AG08395 (cell line): ENCODE measurements at regions not wholly inside any gene's neighbourhood (a gene's known extent, or its start where the extent isn't known, plus 50 kb on each side); places are given as distances from the start of the nearest gene placed in this dataset.

Experiments used
- DNase-seq: peaks from one replicate; pipeline ENCODE4 v3.0.0; 2012; ENCODE audit warnings: mixed read lengths, low spot score

DNA sequence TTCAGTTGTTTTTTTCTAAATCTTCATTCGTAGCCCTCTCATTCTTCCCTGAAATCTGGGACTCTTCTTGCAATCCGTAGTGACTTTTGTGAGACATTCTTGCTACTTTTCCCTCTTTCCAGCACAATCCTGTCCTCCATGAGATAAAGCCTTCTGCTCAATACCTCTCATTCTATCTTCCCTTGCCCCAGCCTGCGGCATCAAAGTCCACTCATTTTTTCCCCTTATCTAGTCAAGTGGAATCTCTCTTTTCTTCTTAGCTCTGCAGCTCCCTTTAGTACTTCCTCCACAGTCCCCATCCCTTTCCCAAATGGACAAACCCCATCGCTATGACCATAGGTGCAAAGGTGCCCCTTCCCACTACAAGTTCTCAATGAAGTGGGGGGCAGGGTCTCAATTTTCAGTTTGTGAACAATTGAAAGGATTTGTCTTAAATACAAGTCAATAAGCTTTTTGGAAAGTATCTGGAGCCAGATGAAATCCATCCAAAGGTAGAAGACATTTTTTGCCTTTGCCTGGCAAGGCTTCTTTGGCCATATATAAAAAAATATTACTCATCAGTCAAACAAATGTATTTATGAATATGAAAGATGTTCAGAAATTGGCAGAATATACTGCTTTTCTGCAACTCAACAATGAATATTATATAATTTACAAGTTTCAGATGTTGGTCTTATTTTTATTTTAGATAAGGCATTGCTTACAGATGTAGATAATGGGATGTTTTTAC lies 179.4 kb downstream of the SNAPC1 start:
- no peak for DNase-seq

DNA sequence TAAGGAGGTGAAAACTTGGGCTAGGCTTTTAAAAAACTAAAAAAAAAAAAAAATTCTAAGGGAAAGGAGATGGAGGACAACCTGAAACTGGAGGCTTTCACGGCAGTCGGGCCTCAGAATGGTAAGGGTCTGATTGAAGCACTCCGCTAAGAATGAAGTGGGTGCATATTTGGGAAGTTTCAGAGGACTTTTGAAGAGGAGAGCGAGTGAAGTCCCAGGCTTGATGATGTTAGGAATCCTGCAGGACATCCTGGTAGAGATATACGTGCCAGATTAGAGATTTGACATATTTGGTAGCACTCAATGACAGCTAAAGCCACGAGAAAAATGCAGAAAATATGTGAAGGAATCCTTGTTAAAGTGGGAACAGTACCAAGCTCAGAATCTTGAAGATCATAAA lies 186.2 kb downstream of the SNAPC1 start:
- DNase-seq = no peak

DNA sequence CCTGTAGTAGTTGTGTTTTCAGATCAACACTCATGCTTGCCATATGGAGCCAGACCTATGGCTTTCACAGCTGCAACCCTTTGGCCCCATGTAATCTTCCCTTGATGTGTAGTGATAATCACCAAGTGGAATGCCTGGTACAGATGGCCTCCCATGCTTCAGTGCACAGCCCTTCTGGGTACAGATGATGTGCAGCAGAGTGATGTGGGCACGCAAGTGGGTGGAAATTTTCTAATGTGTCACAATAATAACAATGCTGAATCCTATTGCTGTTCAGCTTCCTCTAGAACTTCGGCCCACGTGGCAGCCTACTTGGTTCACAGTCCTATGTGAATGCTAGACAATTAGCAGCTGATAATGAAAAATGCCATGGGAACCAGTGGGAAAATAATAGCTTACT lies 188.1 kb downstream of the SNAPC1 start:
- DNase-seq = no peak

DNA sequence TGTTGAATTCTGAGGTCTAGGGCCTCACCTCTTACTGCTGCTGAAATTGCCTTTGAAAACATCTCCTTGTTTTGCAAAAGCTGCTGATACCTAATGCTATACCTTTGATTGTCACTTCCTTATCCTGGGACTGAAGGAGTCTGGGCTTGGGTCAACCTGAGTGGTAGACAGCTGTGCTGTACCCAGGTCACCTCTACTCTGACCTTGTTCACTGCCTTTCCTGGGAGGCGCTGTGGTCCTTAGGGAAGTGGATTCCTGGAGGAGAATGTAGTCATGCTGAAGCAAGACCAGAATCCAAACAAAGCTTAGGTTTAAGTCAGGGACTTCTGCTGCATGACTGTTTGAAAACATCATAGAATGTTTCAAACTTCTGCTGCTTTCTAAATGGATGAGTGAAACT lies 191.4 kb downstream of the SNAPC1 start:
- no peak for DNase-seq

DNA sequence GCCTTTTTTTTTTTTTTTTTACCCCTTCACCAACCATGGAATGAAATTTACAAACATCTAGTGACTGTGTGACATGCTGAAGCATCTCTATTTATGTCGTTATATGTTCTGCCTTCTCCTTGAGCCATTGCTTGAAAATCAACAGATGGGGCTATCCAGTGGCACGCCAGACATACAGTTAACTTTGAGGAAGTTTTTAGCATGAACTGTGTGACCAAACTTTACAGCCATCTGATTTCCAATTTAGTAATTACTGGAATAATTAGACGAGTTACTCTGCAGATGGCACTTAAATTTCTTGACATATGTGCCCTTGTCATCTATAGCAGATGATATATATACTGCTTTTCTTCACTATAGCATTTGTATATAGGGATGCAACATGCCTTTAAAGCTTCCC lies 192.1 kb downstream of the SNAPC1 start:
- DNase-seq = no peak

DNA sequence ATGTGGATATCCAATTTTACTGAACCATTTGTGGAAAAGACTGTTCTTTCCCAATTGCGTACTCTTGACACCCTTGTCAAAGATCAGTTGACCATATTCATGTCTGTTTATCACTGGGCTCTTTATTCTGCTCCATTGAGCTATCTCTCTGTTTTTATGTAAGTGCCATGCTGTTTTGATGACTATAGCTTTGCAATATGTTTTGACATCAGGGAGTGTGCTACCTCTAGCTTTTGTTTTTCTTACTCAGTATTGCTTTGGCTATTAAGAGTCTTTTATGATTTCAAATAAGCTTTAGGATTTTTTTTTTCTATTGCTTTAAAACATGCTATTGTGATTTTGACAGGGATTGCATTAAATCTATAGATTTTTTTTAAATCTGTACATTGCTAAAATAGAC lies 194.3 kb downstream of the SNAPC1 start:
- no peak for DNase-seq

DNA sequence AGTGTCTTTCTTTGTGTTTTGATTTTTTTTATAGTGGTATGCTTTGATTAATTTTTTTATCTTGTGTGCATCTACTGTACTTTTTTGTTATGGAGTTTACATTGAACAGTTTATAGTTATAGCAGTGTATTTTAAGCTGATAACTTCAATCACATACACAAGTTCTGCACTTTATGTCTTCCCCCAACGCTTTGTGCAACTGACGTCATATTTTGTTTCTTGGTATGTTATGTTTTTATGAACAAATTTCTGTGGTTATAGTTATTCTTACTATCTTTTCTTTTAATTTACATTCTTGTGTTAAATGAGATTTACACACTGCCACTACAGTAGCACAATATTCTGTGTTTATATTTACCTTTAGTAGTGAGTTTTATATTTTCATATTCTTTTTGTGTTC lies 197.1 kb downstream of the SNAPC1 start:
- no peak for DNase-seq

DNA sequence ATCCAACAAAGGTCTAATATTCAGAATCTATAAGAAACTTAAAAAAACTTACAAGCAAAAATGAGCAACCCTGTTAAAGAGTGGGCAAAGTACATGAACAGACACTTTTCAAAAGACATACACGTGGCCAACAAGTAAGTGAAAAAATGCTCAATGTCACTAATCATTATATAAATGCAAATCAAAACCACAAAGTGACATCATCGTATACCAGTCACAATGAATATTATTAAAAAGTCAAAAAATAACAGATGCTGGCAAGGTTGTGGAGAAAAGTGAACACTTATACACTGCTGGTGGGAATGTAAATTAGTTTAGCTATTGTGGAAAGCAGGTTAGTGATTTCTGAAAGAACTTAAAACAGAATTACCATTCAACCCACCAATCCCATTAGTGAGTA lies 199.1 kb downstream of the SNAPC1 start:
- DNase-seq = no peak

DNA sequence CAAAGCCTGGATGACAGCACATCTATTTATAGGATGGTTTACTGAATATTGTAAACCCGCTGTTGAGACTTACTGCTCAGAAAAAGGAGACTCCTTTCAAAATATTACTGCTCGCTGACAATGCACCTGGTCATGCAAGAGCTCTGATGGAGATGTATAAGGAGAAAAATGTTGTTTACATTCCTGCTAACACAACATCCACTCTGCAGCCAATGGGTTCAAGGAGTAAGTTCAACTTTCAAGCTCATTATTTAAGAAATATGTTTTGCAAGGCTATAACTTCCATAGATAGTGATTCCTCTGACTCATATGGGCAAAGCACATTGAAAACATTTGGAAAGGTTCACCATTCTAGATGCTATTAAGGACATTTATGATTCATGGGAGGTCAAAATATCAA lies 201.7 kb downstream of the SNAPC1 start:
- DNase-seq = no peak

DNA sequence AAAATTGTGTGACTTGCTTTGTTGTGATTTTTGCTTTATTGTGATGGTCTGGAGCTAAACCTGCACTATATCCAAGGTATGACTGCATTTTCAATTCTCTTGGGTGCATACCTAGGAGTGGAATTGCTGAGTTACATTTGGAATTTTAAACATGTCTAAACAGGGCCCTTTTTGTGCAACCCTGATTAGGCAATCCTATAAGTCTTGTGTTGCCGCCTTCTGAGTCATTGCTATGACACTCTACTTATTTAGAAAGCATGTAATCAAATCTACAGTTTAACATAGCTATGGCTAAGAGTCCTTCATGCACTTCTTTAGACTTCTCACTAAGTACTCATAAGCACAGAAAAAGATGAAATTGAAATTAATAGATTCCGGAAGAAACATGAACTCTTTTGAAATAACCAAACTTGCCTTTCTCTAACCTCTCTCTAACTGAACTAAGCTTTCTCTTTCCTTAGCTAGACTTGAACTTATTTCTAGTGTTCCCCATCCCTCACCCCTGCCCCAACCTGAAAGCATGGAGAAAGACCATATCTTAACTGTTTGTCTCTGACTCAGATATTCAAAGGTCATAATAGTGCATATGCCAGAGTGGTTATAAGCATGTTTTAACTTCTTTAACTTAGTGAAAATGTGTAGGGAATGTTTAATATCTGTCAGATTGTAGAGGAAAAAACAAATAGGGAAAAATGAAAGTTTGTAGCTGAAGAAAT lies 203.0 kb downstream of the SNAPC1 start:
- DNase-seq = peak; percentile 27

DNA sequence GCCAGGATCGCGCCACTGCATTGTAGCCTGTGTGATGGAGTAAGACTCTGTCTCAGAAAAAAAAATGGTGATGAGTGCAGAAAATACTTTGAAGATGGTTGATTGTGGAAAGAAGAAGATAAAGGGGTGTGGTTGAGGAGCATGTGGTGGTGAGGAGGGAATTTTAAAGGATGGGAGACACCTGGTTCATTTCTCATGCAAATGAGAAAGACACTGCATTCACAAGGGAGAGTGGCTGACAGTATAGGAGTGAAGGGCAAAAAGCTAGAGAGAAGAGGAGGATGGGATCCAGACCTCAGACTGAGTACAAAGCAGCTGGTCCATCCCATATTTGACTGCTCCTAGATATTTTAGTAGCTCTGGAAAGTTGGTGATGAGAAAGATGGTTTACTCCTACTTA lies 206.0 kb downstream of the SNAPC1 start:
- DNase-seq = no peak

DNA sequence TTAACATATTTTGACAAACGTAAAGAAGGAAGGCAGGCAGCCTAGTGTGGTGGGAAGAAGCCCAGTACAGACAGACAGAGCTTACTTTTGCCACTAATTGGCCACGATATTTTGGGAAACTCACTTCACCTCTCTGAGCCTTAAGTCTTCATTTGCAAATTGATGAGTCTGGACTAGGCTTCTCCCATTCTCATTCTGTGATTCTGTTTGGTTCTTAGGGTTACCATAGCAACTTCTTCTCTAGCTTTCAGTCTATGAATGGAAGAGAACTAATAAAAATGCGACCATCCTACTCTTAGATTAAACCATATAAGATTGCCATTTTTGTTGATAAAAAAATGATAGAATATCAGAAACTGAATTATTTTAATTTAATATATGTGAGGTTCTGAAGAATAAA lies 210.5 kb downstream of the SNAPC1 start:
- no peak for DNase-seq

DNA sequence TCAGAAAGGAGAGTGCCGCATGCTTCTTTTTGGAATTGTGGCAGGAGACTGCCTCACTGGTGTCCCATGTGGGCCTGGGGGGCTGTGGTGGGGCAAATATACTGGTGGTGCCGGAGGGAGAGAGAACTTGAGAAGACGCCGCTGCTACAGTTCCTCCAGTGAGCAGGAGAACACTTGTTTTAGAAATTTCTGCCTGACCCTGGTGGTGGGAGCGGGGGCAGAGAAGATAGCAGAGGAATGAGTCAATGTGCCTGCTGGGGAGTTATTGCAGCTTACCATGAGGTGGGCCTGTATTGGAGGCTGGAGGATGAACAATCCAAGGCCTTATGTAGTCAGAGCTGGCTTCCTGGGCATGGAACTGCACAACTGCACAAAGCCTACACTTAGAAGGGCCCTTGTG lies 211.8 kb downstream of the SNAPC1 start:
- DNase-seq = no peak

DNA sequence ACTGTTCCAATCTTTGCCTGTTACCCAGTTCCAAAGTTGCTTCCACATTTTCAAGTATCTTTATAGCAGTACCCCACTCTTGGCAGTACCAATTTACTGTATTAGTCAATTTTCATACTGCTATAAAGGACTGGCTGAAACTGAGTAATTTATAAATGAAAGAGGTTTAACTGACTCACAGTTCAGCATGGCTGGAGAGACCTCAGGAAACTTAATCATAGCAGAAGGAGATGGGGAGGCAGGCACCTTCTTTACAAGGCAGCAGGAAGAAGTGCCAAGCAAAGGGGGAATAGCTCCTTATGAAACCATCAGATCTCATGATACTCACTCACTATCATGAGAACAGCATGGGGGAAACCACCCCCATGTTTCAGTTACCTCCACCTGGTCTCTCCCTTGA lies 215.0 kb downstream of the SNAPC1 start:
- DNase-seq = no peak

DNA sequence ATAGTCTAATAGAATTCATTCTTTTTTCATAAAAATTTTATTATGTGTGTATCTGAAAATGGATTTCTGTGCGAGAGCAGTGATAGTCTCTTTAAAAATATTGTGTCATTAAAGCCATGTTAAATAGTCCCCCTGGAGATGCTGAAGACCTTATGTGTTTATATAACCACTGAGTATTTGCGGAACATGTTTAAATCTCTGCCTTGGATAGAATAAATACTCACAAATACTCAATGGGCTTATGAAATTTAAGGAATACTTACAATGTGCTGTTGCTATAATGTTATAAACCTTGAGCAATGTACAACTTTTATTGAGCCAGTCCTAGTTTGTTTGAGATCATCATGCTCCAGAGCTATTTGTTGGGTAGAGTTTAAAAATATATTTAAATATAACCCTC lies 226.0 kb downstream of the SNAPC1 start:
- DNase-seq = no peak

DNA sequence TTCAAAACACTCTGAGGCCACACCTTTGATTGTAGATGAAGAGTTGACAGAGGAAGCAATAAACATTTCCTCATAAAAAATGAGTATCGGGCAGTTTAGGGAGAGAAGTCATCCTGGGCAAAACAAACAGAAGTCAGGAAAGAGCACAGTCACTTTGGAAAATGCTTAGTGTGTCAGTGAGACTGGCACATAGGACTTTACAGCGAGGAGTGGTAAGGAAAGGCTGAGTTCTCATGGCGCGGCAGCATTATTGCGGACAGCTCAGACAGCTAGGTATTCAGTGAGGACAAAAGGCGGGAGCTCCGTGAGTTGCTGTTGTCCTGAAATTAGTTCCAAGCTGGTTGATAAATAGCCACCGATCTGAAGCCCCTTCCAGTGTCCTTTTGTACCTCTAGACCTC lies 229.9 kb downstream of the SNAPC1 start:
- no peak for DNase-seq

DNA sequence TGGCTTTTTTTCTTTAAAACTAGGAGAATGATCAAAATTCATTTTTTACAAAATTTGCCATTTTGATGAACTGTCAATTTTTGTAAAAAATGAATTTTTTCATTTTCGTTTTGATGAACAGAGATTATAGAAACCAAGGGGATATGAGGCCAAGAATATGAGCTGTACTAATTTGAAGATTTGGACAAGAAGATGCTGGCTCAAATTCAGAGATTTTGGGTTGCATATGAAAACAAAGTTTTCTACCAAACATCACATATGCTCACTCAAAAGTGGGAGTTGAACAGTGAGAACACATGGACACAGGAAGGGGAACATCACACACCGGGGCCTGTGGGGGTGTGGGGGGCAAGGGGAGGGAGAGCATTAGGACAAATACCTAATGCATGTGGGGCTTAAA lies 230.7 kb downstream of the SNAPC1 start:
- no peak for DNase-seq

DNA sequence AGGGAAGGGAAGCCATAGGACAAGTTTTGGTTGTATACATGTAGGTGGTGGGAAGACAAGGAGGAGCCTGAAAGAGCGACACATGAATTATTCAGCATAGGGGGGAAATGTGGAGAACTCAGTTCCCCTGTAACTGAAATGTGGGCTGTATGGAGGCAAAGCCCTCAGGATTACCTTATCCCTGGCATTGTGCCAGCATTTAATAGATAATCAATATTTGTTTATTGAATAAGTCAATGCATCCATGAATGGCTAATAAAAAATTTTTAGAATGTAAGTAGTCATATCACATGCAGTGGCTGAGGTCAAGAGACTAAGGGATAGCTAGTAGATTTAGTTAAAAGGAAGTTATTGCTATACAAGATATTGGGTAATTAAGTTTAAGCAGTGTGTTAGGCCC lies 232.4 kb downstream of the SNAPC1 start:
- DNase-seq = no peak

DNA sequence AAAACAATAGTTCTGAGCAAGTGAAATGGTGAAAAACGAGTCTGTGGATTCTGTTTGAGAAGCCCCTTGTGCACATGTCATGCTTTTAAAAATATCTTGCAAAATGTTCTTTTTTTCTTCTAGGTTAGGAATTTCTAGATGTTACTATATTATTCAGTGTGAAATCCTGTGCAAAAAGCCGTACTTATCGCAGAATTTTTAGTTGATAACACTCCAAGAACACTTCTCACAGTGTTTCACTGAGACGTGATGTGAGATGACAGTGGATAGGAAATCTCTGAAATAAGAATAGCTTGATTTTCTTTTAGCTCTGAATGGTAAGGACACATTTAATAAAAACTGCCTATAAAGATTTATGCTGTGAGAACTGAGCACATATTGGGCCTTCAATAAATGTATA lies 234.5 kb downstream of the SNAPC1 start:
- DNase-seq = no peak

DNA sequence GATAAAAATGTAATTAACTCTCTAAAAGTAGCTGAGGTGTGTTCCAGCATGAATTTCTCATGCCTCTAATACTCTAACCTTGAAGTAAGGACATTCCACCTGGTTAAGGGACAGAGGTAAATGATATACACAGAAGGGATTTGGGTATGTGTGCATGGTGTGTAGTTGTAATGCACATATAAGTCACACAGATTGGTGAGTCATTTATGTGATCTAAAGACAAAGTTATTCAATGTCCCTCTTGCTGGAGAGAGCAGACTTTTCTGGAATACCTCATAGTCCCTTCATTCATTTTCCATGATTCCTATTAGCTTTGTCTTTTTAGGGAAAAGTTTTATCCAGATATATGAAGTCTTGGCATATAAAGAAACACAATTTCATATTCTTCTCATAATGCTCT lies 234.9 kb downstream of the SNAPC1 start:
- no peak for DNase-seq

DNA sequence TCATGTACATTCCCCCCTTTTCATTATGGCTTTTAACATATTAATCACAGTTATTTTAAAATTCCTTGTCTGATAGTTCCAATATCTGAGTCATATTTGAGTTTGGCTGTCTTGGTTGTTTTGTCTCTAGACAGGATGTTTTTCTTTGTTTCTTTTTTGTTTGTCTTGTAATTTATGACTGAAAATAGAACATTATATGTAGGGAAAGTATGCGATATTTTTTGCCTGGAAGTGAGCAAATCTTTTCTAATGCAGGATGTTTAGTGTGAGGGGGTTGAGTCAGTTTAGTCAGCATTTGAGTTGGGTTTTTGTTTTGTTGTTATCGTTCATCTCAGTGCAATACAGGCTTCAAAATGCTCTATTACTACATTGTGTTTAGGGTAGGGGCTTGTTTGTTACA lies 239.7 kb downstream of the SNAPC1 start:
- no peak for DNase-seq

DNA sequence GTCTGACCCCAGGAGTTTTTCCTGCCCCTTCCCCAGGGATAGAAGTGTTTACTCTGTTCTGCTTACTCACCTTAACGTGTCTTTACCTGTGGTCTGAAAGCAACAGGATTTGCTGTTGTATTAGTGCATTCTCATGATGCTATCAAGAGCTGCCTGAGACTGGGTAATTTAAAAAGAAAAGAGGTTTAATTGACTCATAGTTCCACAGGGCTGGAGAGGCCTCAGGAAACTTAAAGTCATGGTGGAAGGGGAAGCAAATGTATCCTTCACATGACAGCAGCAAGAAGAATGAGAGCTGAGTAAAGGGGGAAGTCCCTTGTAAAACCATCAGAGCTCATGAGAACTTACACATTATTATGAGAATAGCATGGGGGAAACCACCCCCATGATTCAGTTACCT lies 240.4 kb downstream of the SNAPC1 start:
- DNase-seq = no peak

DNA sequence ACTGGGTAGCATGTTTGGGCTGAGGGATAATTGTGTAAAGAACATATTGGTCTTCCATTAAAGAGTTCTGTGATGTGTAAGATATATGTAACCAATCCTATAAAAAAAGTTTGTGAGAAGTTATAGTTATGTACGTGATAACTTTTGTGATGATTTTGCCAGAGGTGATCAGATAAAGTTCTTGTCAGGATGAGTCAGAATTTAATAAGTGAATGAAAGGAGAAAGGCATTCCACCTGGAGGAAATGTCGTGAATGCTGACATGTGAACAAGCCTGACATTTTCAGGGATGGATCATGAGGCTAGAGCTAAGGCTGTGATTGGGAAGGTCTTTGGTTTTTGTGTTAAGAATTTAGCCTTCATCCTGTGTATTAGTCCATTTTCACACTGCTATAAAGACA lies 241.5 kb downstream of the SNAPC1 start:
- DNase-seq = no peak

DNA sequence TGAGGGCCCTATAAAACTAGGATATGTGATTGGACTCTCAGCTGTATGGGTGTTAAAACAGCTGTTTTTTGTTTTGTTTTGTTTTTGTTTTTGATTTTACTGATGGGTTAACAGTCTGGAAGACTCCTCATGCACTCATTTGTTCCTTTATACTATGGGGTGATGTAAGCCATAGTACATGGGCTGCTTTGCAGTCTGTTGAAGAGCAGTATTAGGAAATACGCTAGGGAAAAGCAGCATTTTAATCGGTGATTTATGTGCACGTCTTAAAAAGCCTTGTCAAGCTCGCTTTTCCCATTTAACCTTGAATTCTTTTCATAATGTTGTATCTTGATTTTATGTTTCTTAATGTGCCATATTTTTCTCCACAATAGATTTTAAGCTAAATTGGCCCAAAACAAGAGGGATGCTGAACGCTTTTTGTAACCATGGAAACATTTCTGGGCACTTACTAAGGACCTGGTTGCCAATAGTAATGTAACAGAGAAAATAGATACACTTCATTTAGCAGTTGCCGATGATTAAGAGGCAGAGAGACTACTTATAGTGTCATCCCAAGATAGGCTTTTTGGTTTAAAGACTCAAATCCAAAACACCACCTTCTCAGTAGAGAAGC lies 244.0 kb downstream of the SNAPC1 start:
- DNase-seq = no peak
